ENCODE measurements at regions not wholly inside any gene's neighbourhood (a gene's known extent, or its start where the extent isn't known, plus 50 kb on each side); places are given as distances from the start of the nearest gene placed in this dataset.

GRCh38 chr10:89946106-89946505 is 244.7 kb downstream of the KIF20B start:
- TF ChIP-seq, protein P1, sequence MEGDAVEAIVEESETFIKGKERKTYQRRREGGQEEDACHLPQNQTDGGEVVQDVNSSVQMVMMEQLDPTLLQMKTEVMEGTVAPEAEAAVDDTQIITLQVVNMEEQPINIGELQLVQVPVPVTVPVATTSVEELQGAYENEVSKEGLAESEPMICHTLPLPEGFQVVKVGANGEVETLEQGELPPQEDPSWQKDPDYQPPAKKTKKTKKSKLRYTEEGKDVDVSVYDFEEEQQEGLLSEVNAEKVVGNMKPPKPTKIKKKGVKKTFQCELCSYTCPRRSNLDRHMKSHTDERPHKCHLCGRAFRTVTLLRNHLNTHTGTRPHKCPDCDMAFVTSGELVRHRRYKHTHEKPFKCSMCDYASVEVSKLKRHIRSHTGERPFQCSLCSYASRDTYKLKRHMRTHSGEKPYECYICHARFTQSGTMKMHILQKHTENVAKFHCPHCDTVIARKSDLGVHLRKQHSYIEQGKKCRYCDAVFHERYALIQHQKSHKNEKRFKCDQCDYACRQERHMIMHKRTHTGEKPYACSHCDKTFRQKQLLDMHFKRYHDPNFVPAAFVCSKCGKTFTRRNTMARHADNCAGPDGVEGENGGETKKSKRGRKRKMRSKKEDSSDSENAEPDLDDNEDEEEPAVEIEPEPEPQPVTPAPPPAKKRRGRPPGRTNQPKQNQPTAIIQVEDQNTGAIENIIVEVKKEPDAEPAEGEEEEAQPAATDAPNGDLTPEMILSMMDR (optimal IDR thresholded peaks at IDR 0.05 in 1 of 3, IDR thresholded peaks at IDR 0.05 in 1 of 3, conservative IDR thresholded peaks at IDR 0.05 in 1 of 3; ENCODE audit: extremely low read depth in 1 of 3, insufficient read depth in 2 of 3, low read length in 3 of 3): no peak
- TF ChIP-seq EZH2 (IDR thresholded peaks at IDR 0.05; ENCODE audit: low read length): no peak
